NCI-H2227 treated with DMSO at 0.1 percent for 48 hours (cell line): ENCODE measurements at regions not wholly inside any gene's neighbourhood (a gene's known extent, or its start where the extent isn't known, plus 50 kb on each side); places are given as distances from the start of the nearest gene placed in this dataset.

Source experiments
- DNase-seq: peaks from one replicate; lab custom pipeline; 2025; lab: John Stamatoyannopoulos, UW

- no peak for DNase-seq
Observed at GRCh38 chrX:131894995-131895394, 128.1 kb upstream of the STK26 start.

- DNase-seq, result no peak
Observed at GRCh38 chrX:131895807-131896206, 127.3 kb upstream of the STK26 start.

GRCh38 chrX:131901546-131901945 is 121.6 kb upstream of the STK26 start:
- DNase-seq, result no peak

GRCh38 chrX:131907488-131908314 is 115.4 kb upstream of the STK26 start:
- DNase-seq, result peak; percentile 38

- DNase-seq, result no peak
Observed at GRCh38 chrX:131910586-131910985, 112.5 kb upstream of the STK26 start.

GRCh38 chrX:131915488-131915887 is 107.6 kb upstream of the STK26 start:
- no peak for DNase-seq

GRCh38 chrX:131917588-131917987 is 105.5 kb upstream of the STK26 start:
- DNase-seq, result no peak

- DNase-seq, result no peak
Observed at GRCh38 chrX:131918839-131919238, 104.3 kb upstream of the STK26 start.

- no peak for DNase-seq
Observed at GRCh38 chrX:131923614-131924250, 99.4 kb upstream of the STK26 start.

- DNase-seq, result no peak
Observed at GRCh38 chrX:131938749-131939148, 84.4 kb upstream of the STK26 start.

- no peak for DNase-seq
Observed at GRCh38 chrX:131942034-131942433, 81.1 kb upstream of the STK26 start.

GRCh38 chrX:131944936-131945902 is 77.9 kb upstream of the STK26 start:
- DNase-seq, result no peak

- DNase-seq, result no peak
Observed at GRCh38 chrX:131951166-131951565, 71.9 kb upstream of the STK26 start.

GRCh38 chrX:131955099-131955777 is 67.9 kb upstream of the STK26 start:
- DNase-seq, result no peak

- no peak for DNase-seq
Observed at GRCh38 chrX:131958724-131959123, 64.4 kb upstream of the STK26 start.

- no peak for DNase-seq
Observed at GRCh38 chrX:131970347-131970746, 52.8 kb upstream of the STK26 start.
